ENCODE measurements at regions not wholly inside any gene's neighbourhood (a gene's known extent, or its start where the extent isn't known, plus 50 kb on each side); places are given as distances from the start of the nearest gene placed in this dataset.

DNA sequence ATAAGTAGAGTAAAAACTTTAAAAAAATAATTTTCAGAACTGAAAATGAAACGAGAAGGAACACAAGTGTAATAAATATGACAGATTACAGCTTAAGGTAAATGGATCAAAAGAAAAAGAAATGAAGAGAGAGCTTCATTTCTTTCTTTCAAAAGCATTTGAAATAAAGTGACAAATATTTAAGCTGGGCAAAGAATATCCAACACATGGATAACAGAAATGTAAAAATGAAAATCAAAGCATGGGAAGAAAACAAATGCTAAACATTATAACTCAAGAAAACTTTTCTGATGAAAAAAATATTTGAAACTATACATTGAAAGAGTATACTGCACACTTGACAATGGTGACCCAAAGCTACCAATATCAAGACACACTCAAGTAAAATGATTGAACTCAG lies 143.6 kb upstream of the IRX5 start:
- TF ChIP-seq CTCF (IDR thresholded peaks at IDR 0.05) (no peak), ZFX (IDR thresholded peaks at IDR 0.05; ENCODE audit: borderline replicate concordance) (no peak)
